ENCODE measurements at regions not wholly inside any gene's neighbourhood (a gene's known extent, or its start where the extent isn't known, plus 50 kb on each side); places are given as distances from the start of the nearest gene placed in this dataset.

- no peak for DNase-seq
Observed at GRCh38 chr3:132898141-132898540, 140.1 kb upstream of the TMEM108 start.

GRCh38 chr3:132892956-132893355 is 145.2 kb upstream of the TMEM108 start:
- DNase-seq: no peak

GRCh38 chr3:132881756-132882409 is 156.3 kb upstream of the TMEM108 start:
- DNase-seq: no peak

GRCh38 chr3:132880986-132881385 is 157.2 kb upstream of the TMEM108 start:
- no peak for DNase-seq

GRCh38 chr3:132879656-132880055 is 157.4 kb upstream of the NPHP3 start:
- DNase-seq: no peak

GRCh38 chr3:132874701-132875100 is 152.5 kb upstream of the NPHP3 start:
- DNase-seq: no peak

- no peak for DNase-seq
Observed at GRCh38 chr3:132872711-132873110, 150.5 kb upstream of the NPHP3 start.

- no peak for DNase-seq
Observed at GRCh38 chr3:132871956-132872355, 149.7 kb upstream of the NPHP3 start.

GRCh38 chr3:132870541-132870940 is 148.3 kb upstream of the NPHP3 start:
- DNase-seq: no peak

GRCh38 chr3:132867956-132868355 is 145.7 kb upstream of the NPHP3 start:
- DNase-seq: no peak

GRCh38 chr3:132867526-132867925 is 145.3 kb upstream of the NPHP3 start:
- DNase-seq: no peak

- no peak for DNase-seq
Observed at GRCh38 chr3:132857317-132857716, 135.1 kb upstream of the NPHP3 start.

GRCh38 chr3:132854856-132855535 is 132.8 kb upstream of the NPHP3 start:
- DNase-seq: no peak

- DNase-seq: no peak
Observed at GRCh38 chr3:132847849-132848625, 125.8 kb upstream of the NPHP3 start.

- no peak for DNase-seq
Observed at GRCh38 chr3:132843851-132844553, 121.8 kb upstream of the NPHP3 start.

GRCh38 chr3:132843349-132843748 is 121.1 kb upstream of the NPHP3 start:
- no peak for DNase-seq

GRCh38 chr3:132841621-132842020 is 119.4 kb upstream of the NPHP3 start:
- no peak for DNase-seq

GRCh38 chr3:132840201-132840700 is 118.0 kb upstream of the NPHP3 start:
- DNase-seq: no peak

GRCh38 chr3:132838477-132838876 is 116.3 kb upstream of the NPHP3 start:
- DNase-seq: no peak

GRCh38 chr3:132837615-132838014 is 115.4 kb upstream of the NPHP3 start:
- DNase-seq: no peak

- no peak for DNase-seq
Observed at GRCh38 chr3:132834356-132834755, 112.1 kb upstream of the NPHP3 start.

- DNase-seq: no peak
Observed at GRCh38 chr3:132829101-132829500, 106.9 kb upstream of the NPHP3 start.

GRCh38 chr3:132822837-132823236 is 100.6 kb upstream of the NPHP3 start:
- DNase-seq: no peak
